CD4-positive, alpha-beta T cell treated with Interleukin-21 for 1 hour (primary cell): ENCODE measurements at regions not wholly inside any gene's neighbourhood (a gene's known extent, or its start where the extent isn't known, plus 50 kb on each side); places are given as distances from the start of the nearest gene placed in this dataset.
"Not testable (repeated sequence)": the region's sequence is repeated elsewhere in the genome, so short reads cannot be mapped to it uniquely, and the experiment has no call there.

Source experiments
- DNase-seq: peaks from one replicate; pipeline ENCODE4 v3.0.0-alpha.2; 2020

GRCh38 chr7:32645255-32645654, 150.0 kb downstream of the AVL9 start:
- DNase-seq: not testable (repeated sequence)

- DNase-seq: no peak
These were observed 147.9 kb downstream of the AVL9 start for GRCh38 chr7:32643194-32643593.

DNA sequence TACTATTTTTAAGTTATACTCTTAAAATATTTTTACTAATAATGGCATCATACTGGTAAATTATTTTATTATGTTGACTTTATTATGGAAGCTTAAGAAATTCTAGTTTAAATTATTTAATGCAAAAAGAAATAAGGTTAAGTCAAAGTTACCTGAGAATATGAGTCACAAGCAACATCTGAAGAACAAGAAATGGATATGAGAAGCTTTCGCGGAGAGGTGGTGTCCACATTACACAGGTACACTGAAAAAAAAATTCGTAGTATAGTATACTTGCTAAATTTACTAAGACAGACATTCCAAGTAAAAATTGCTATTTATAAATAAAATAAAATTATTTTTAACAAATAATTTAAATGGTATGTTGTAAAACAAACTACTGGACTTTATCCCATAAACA, 143.8 kb downstream of the AVL9 start:
- no peak for DNase-seq

DNA sequence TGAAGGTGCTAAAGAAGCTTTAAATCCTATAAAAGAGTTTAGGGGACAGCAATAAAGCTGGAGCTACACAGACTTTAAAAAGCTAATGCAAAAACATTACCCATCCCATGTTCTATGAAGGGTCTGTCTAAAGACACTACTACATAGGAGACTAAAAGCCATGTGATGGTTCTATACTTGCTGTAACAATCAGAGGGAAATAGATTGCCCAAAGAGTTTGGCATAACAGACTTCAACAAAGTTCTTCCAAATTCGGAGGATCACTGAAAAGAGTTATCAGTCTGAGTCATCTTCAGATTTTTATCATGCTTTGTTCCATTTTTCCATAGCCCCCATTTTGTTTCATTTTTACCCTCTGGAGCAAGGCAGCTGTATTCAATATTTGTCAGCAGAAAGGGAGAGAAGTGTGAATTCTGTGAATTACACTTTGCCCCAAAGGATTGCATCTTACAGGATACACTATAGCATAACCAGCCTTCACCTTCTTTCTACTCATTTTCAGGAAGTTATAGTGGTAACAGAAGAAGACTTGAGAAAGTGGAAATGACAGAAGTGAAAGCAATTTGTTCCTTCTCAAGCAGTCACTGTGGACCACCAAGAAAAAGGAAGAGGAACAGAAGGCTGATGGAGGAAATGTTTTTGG, 143.3 kb downstream of the AVL9 start:
- DNase-seq: not testable (repeated sequence)
